ENCODE measurements at regions not wholly inside any gene's neighbourhood (a gene's known extent, or its start where the extent isn't known, plus 50 kb on each side); places are given as distances from the start of the nearest gene placed in this dataset.
A peak's percentile ranks its signal among the peaks of the same experiment; 100 is the strongest.

DNA sequence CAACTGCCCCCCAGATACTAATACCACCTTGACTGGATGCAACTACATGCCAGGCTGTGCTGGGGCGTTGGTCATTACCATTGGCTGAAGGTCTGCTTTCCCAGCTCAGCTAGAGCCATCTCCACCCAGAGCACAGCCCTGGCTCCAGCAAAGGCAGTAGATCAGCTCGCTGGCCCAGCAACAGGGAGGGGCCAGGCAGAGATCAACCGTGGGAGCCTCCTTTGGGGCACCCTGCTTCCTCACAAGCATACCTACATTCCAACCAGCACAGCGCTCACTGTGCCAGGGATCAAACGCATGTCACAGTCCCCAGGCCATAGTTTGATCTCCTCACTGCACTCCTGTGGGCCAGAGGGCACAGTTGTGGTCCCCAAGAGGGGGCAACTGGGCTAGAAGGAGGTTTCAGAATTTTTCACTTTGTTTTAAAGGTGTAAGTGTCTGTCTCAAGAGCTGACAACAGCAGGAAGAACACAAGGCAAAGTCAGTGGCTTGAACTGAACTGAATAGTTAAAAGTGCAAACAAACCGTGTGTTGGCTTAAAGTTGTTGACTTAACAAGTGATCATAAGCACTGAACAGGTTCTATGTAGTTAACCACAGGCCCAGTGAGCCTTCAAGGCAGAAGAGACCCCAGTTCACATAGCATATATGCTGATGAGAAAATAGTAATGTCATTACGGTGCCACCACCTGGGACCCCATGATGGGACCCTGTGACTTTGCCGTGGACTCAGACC, 70.1 kb upstream of the BZW1 start:
- DNase-seq (ENCODE audit: low read depth) = peak; percentile 27
- no peaks in the 10 kb centered on the region for H3K9me3 ChIP-seq (ENCODE audit: control insufficient read depth, low read length)
- peak overlapping the region; percentile 81 for H3K9ac ChIP-seq (ENCODE audit: low read length)
- H3K4me3 ChIP-seq (ENCODE audit: low read length) = peak overlapping the region; percentile 56
- peaks cover 38% of the 10 kb centered on the region for H3K4me1 ChIP-seq (ENCODE audit: control insufficient read depth, insufficient read depth, low read length)
- no peaks in the 10 kb centered on the region for H3K27me3 ChIP-seq (replicated peaks; ENCODE audit: control insufficient read depth, insufficient read depth, low read length)
- no peaks in the 10 kb centered on the region for H3K36me3 ChIP-seq (ENCODE audit: control insufficient read depth, insufficient read depth, low read length, severe bottlenecking)

DNA sequence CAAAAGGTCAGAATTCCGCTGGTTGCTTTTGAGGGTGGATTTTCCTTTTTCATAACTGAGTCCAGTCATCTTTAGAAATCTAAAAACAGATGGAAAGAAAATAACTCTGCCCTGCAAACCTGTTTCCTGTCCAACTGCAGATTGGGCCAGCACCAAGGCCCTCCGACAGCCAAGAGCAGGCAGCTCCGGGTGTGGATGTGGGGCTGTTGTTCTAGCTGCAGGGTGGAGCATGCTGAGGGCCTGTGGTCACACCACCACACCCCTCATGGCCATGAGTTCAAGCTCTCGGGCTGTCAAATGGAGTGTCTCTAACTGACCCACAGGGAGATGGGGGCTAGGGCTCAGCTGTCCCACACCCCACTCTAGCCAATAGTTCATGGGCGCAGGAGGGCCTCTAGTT, 69.3 kb upstream of the BZW1 start:
- no peaks in the 10 kb centered on the region for H3K36me3 ChIP-seq (ENCODE audit: control insufficient read depth, insufficient read depth, low read length, severe bottlenecking)
- no peaks in the 10 kb centered on the region for H3K9me3 ChIP-seq (ENCODE audit: control insufficient read depth, low read length)
- DNase-seq (ENCODE audit: low read depth) = peak; percentile 66
- peaks cover 35% of the 10 kb centered on the region for H3K4me1 ChIP-seq (ENCODE audit: control insufficient read depth, insufficient read depth, low read length)
- H3K4me3 ChIP-seq (ENCODE audit: low read length) = peak overlapping the region; percentile 56
- H3K9ac ChIP-seq (ENCODE audit: low read length) = peak overlapping the region; percentile 81
- no peaks in the 10 kb centered on the region for H3K27me3 ChIP-seq (replicated peaks; ENCODE audit: control insufficient read depth, insufficient read depth, low read length)

DNA sequence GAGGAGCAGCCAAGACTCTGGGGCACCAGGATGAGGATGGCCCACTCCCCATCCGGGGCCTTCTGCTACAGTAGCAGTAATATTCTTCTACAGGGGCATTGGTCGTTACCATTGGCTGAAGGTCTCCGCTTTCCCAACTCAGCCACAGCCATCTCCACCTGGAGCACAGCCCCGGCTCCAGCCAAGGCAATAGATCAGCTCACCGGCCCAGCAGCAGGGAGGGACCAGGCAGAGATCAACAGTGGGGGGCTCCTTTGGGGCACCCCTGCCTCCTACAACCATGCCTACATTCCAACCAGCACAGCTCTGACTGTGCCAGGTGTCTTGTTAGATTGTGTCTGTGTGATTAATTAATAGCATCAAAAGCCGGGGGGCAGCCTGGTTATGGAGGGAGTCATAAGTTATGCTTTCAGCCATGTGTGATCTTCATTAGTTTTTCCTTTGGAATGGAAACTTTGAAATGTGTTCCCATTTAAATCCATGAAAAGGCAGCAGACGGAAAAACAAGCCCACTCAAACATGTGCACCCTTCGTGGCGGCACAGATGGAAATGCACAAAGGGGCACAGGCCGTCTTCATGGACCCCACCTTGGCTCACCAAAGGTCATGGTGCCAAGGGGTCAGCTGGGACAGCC, 68.6 kb upstream of the BZW1 start:
- DNase-seq (ENCODE audit: low read depth) = no peak
- H3K9ac ChIP-seq (ENCODE audit: low read length) = no peak overlapping the region
- H3K4me1 ChIP-seq (ENCODE audit: control insufficient read depth, insufficient read depth, low read length) = peaks cover 43% of the 10 kb centered on the region
- no peaks in the 10 kb centered on the region for H3K27me3 ChIP-seq (replicated peaks; ENCODE audit: control insufficient read depth, insufficient read depth, low read length)
- H3K9me3 ChIP-seq (ENCODE audit: control insufficient read depth, low read length) = no peaks in the 10 kb centered on the region
- H3K36me3 ChIP-seq (ENCODE audit: control insufficient read depth, insufficient read depth, low read length, severe bottlenecking) = no peaks in the 10 kb centered on the region
- no peak overlapping the region for H3K4me3 ChIP-seq (ENCODE audit: low read length)

DNA sequence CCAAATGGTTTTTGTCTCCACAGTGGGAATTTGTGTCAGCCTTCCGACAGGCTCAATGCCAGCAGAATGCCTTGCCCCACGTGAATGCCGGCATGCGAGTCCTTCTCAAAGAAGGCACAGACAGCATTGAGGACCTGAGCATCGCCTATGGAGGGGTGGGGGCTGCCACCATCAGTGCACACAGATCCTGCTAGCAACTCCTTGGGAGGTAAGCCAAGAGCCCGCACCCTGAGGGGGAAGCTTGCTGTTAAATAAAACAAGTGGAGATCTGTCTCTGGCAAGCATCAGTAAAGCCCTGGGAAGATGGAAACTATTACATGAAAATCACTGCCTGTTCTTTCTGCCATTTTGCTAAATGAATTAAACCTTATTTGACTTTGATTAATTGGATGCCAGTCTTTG, 67.5 kb upstream of the BZW1 start:
- Histone ChIP-seq H3K36me3 (ENCODE audit: control insufficient read depth, insufficient read depth, low read length, severe bottlenecking) (no peaks in the 10 kb centered on the region), H3K27me3 (replicated peaks; ENCODE audit: control insufficient read depth, insufficient read depth, low read length) (no peaks in the 10 kb centered on the region), H3K9ac (ENCODE audit: low read length) (no peak overlapping the region), H3K4me3 (ENCODE audit: low read length) (no peak overlapping the region), H3K4me1 (ENCODE audit: control insufficient read depth, insufficient read depth, low read length) (peaks cover 53% of the 10 kb centered on the region), H3K9me3 (ENCODE audit: control insufficient read depth, low read length) (no peaks in the 10 kb centered on the region)
- no peak for DNase-seq (ENCODE audit: low read depth)

DNA sequence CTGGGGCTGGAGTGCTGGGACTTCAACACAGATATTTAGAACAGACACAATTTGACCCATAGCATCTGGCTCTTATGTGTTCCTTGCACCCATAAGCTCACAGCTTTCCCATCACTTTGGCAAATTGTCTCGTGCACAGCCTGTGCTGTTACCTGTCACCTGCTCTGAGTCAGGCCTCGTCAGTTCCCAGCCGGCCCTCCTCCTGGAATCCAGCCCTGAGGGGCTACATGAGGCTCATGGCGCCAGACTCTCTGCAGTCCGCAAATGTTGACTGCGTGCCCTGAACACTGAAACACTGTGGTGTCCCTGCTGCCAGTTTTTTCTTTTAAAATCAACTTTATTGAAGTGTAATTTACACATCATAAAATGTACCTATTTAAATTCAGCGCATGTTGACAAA, 65.4 kb upstream of the BZW1 start:
- Histone ChIP-seq H3K36me3 (ENCODE audit: control insufficient read depth, insufficient read depth, low read length, severe bottlenecking) (no peaks in the 10 kb centered on the region), H3K9me3 (ENCODE audit: control insufficient read depth, low read length) (no peaks in the 10 kb centered on the region), H3K9ac (ENCODE audit: low read length) (no peak overlapping the region), H3K4me3 (ENCODE audit: low read length) (no peak overlapping the region), H3K27me3 (replicated peaks; ENCODE audit: control insufficient read depth, insufficient read depth, low read length) (no peaks in the 10 kb centered on the region), H3K4me1 (ENCODE audit: control insufficient read depth, insufficient read depth, low read length) (peaks cover 47% of the 10 kb centered on the region)
- DNase-seq (ENCODE audit: low read depth) = no peak

DNA sequence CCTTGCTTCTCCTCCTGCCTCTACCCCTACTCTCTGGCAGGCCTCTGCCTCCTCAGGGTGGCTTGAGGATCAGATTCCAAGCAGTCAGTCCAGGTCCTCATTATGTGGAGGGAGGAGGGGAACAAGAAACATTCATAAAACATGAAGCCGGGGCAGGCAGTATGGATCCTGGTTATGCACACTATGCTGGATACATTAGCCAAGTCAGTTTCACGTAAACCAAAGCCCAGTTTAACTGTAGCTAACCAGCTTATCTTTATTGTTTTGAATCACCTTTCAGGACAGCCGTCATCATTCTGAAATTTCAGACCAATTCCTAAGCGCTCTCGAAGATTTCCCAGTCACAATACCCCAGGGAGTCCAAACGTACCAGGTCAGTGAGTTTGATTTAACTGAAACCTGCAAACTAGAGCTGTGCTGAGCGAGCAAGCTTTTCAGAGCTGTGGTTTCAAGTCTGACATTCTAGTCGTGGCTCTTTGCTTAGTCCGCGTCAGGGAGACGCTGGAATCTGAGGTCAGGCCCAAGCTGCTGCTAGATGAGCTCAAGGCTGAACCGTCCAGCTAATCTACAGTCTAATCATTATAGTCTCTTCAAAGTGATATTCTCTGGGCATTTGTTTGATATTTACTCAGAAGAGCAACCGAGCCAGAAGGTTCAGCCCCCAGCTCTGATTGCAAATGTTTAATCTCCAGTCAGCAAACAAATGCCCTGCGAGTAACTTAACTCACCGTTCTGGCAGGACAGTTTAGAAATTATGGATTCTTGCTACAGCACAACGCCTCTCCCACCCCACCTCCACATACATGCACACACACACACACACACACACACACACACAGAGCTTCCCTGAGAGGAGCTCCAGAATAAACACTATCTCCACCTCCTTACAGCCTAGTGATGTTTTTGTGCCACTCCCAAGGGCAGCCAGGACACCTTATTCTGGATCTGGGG, 63.8 kb upstream of the BZW1 start:
- Histone ChIP-seq H3K9me3 (ENCODE audit: control insufficient read depth, low read length) (no peaks in the 10 kb centered on the region), H3K9ac (ENCODE audit: low read length) (peak overlapping the region; percentile 45), H3K4me1 (ENCODE audit: control insufficient read depth, insufficient read depth, low read length) (peaks cover 47% of the 10 kb centered on the region), H3K27me3 (replicated peaks; ENCODE audit: control insufficient read depth, insufficient read depth, low read length) (no peaks in the 10 kb centered on the region), H3K4me3 (ENCODE audit: low read length) (peak overlapping the region; percentile 2), H3K36me3 (ENCODE audit: control insufficient read depth, insufficient read depth, low read length, severe bottlenecking) (no peaks in the 10 kb centered on the region)
- peak; percentile 88 for DNase-seq (ENCODE audit: low read depth)

DNA sequence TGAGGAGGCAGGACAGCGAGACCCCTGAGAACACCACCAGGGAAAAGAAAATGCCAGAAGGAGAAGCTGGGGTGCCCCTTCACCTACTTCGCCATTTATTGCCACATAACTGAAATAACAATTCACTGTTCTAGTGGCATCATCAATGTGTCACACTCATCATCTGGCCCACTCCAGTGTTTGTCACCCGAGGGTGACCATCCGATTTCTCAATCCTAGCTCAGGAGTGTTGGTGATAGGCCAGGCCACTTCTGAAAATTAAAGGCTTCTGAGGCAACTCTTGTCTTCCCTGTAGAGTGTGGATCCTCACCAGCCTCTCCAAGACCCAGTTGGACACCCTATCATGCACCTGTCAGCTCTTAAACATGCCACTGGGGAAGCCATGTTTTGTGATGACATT, 62.9 kb upstream of the BZW1 start:
- Histone ChIP-seq H3K9me3 (ENCODE audit: control insufficient read depth, low read length) (no peaks in the 10 kb centered on the region), H3K27me3 (replicated peaks; ENCODE audit: control insufficient read depth, insufficient read depth, low read length) (no peaks in the 10 kb centered on the region), H3K36me3 (ENCODE audit: control insufficient read depth, insufficient read depth, low read length, severe bottlenecking) (no peaks in the 10 kb centered on the region), H3K4me3 (ENCODE audit: low read length) (no peak overlapping the region), H3K4me1 (ENCODE audit: control insufficient read depth, insufficient read depth, low read length) (peaks cover 52% of the 10 kb centered on the region), H3K9ac (ENCODE audit: low read length) (peak overlapping the region; percentile 45)
- DNase-seq (ENCODE audit: low read depth) = peak; percentile 27

DNA sequence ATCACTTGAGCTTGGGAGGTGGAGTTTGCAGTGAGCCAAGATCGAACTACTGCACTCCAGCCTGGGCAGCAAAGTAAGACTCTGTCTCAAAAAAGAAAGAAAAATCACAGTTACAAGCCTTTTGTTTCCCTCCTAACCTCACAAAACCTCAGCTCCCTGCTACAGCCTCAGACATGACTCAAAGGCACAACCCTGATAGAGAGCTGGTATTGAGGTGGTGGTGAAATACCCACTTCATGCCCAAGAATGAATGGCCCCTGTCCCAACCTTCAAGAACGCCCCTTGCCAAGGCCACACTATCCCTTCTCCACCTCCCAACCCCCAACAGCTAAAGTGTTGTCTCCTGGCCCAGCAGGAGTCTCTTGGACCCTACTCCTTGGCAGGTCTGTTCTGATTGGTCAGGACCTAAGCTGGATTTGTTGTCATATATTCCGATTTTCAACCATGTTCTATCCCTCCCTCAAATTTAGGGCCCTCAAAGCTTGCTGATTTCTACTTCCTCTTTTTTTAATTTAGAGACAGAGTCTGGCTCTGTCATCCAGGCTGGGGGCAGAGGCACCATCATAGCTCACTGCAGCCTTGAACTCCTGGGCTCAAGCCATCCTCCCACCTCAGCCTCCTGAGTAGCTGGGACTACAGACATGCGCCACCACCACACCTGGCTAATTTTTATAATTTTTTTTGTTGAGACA, 61.9 kb upstream of the BZW1 start:
- Histone ChIP-seq H3K27me3 (replicated peaks; ENCODE audit: control insufficient read depth, insufficient read depth, low read length) (no peaks in the 10 kb centered on the region), H3K9me3 (ENCODE audit: control insufficient read depth, low read length) (no peaks in the 10 kb centered on the region), H3K4me1 (ENCODE audit: control insufficient read depth, insufficient read depth, low read length) (peaks cover 62% of the 10 kb centered on the region), H3K9ac (ENCODE audit: low read length) (no peak overlapping the region), H3K4me3 (ENCODE audit: low read length) (no peak overlapping the region), H3K36me3 (ENCODE audit: control insufficient read depth, insufficient read depth, low read length, severe bottlenecking) (no peaks in the 10 kb centered on the region)
- no peak for DNase-seq (ENCODE audit: low read depth)

DNA sequence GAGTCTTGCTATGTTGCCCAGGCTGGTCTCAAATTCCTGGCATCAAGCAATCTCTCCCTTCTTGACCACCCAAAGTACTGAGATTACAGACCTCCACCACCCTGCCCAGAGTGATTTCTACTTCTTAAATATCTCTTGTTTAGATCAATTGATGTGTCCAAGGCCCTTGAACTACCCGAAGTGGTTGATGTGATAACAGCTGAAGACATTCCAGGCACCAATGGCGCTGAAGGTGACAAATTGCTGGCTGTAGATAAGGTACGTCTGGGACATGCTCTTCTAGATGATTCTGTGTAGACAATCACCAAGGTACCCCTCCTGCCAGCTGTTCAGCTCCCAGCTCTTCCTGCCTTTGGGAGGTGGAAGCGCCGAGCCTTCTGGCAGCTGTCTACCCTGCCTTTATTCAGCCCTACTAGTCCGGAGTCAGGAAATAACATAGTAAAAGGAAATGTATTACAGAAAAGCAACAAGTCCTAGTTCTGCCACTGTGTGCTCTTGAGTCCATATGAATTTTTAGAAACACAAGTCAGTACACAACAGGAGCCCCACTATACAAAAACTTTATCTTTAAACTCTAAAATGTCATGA, 61.3 kb upstream of the BZW1 start:
- no peaks in the 10 kb centered on the region for H3K9me3 ChIP-seq (ENCODE audit: control insufficient read depth, low read length)
- H3K4me1 ChIP-seq (ENCODE audit: control insufficient read depth, insufficient read depth, low read length) = peaks cover 63% of the 10 kb centered on the region
- no peak overlapping the region for H3K9ac ChIP-seq (ENCODE audit: low read length)
- no peak overlapping the region for H3K4me3 ChIP-seq (ENCODE audit: low read length)
- no peaks in the 10 kb centered on the region for H3K27me3 ChIP-seq (replicated peaks; ENCODE audit: control insufficient read depth, insufficient read depth, low read length)
- DNase-seq (ENCODE audit: low read depth) = no peak
- no peaks in the 10 kb centered on the region for H3K36me3 ChIP-seq (ENCODE audit: control insufficient read depth, insufficient read depth, low read length, severe bottlenecking)

DNA sequence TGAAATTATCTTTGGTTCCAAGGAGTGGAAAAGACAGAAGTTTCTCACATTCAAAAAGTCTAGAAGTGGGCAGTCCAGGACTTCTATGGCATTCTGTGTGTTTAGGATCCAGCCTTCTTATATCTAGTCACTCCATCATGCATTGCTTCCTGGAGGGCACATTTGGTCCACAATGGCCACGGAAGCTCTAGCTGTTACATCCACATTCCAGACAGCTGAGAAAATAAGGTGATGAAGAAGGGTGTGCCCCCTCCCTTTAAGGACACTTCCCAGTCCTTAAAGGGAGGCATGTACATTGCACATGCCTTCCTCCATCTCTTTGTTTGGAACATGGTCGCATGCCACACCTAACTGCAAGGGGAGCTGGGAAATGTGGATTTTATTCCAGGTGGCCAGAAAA, 59.9 kb upstream of the BZW1 start:
- Histone ChIP-seq H3K27me3 (replicated peaks; ENCODE audit: control insufficient read depth, insufficient read depth, low read length) (no peaks in the 10 kb centered on the region), H3K9ac (ENCODE audit: low read length) (peak overlapping the region; percentile 54), H3K4me3 (ENCODE audit: low read length) (no peak overlapping the region), H3K4me1 (ENCODE audit: control insufficient read depth, insufficient read depth, low read length) (peaks cover 63% of the 10 kb centered on the region), H3K36me3 (ENCODE audit: control insufficient read depth, insufficient read depth, low read length, severe bottlenecking) (no peaks in the 10 kb centered on the region), H3K9me3 (ENCODE audit: control insufficient read depth, low read length) (no peaks in the 10 kb centered on the region)
- DNase-seq (ENCODE audit: low read depth) = no peak
